Duodenal mucosa (tissue), 2 donors: ENCODE measurements at regions not wholly inside any gene's neighbourhood (a gene's known extent, or its start where the extent isn't known, plus 50 kb on each side); places are given as distances from the start of the nearest gene placed in this dataset.

Experiments
- H3K27ac ChIP-seq: one replicate; pipeline ENCODE4 v1.7.0; 2013; ENCODE audit warnings: low read depth, low read length
- H3K27me3 ChIP-seq, 2 donors: one replicate each; pipeline ENCODE4 v1.7.0; 2013; ENCODE audit warnings: low read length in 2 of 2, control low read depth in 1 of 2; ENCODE audit not compliant: insufficient read depth in 2 of 2, control insufficient read depth in 1 of 2
- H3K36me3 ChIP-seq, 2 donors: one replicate each; pipeline ENCODE4 v1.7.0; 2013; ENCODE audit warnings: low read length in 2 of 2, control low read depth in 1 of 2; ENCODE audit not compliant: insufficient read depth in 2 of 2, control insufficient read depth in 1 of 2
- H3K4me1 ChIP-seq, 2 donors: one replicate each; pipeline ENCODE4 v1.7.0; 2013; ENCODE audit warnings: low read length in 2 of 2, control low read depth in 1 of 2; ENCODE audit not compliant: insufficient read depth in 2 of 2, control insufficient read depth in 1 of 2
- H3K4me3 ChIP-seq, 2 donors: one replicate each; pipeline ENCODE4 v1.7.0; 2013; ENCODE audit warnings: low read length in 2 of 2, low read depth in 1 of 2
- H3K9ac ChIP-seq, 2 donors: one replicate each; pipeline ENCODE4 v1.7.0; 2013; ENCODE audit warnings: low read length in 2 of 2, low read depth in 1 of 2
- H3K9me3 ChIP-seq, 2 donors: one replicate each; pipeline ENCODE4 v1.7.0; 2013; ENCODE audit warnings: low read length in 2 of 2, control low read depth in 1 of 2; ENCODE audit not compliant: control insufficient read depth in 1 of 2

GRCh38 chr15:29466292-29466691 lies 196.7 kb upstream of the NSMCE3 start:
- H3K36me3 ChIP-seq = no peaks in the 10 kb centered on the region
- H3K4me1 ChIP-seq = no peaks in the 10 kb centered on the region
- no peak overlapping the region for H3K9ac ChIP-seq
- no peak overlapping the region for H3K4me3 ChIP-seq
- H3K9me3 ChIP-seq = no peaks in the 10 kb centered on the region
- H3K27ac ChIP-seq = no peak overlapping the region
- H3K27me3 ChIP-seq = no peaks in the 10 kb centered on the region

GRCh38 chr15:29465816-29466215 lies 196.2 kb upstream of the NSMCE3 start:
- H3K36me3 ChIP-seq = no peaks in the 10 kb centered on the region
- no peak overlapping the region for H3K27ac ChIP-seq
- H3K4me1 ChIP-seq = no peaks in the 10 kb centered on the region
- H3K9ac ChIP-seq = no peak overlapping the region
- H3K9me3 ChIP-seq = no peaks in the 10 kb centered on the region
- H3K4me3 ChIP-seq = no peak overlapping the region
- H3K27me3 ChIP-seq = no peaks in the 10 kb centered on the region

GRCh38 chr15:29465196-29465595 lies 195.6 kb upstream of the NSMCE3 start:
- no peaks in the 10 kb centered on the region for H3K36me3 ChIP-seq
- H3K4me1 ChIP-seq = no peaks in the 10 kb centered on the region
- H3K9me3 ChIP-seq = no peaks in the 10 kb centered on the region
- H3K9ac ChIP-seq = no peak overlapping the region
- no peak overlapping the region for H3K4me3 ChIP-seq
- H3K27me3 ChIP-seq = no peaks in the 10 kb centered on the region
- no peak overlapping the region for H3K27ac ChIP-seq

DNA sequence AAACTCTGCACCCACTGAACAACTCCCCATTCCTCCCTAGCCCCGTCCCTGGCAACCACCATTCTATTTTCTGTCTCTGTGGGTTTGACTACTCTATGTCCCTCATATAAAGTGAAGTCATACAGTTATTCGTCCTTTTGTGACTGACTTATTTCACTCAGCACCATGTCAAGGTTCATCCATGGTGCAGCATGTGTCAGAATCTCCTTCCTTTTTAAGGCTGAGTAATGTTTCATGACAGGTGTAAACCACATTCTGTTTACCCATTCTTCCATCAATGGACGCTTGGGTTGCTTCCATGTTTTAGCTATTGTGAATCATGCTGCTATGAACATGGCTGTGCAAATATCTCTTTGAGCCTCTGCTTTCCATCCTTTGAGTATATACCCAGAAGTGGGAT lies 192.3 kb upstream of the NSMCE3 start:
- Histone ChIP-seq H3K4me1 (no peaks in the 10 kb centered on the region), H3K27ac (no peak overlapping the region), H3K36me3 (no peaks in the 10 kb centered on the region), H3K27me3 (no peaks in the 10 kb centered on the region), H3K9ac (no peak overlapping the region), H3K4me3 (no peak overlapping the region), H3K9me3 (no peaks in the 10 kb centered on the region)

DNA sequence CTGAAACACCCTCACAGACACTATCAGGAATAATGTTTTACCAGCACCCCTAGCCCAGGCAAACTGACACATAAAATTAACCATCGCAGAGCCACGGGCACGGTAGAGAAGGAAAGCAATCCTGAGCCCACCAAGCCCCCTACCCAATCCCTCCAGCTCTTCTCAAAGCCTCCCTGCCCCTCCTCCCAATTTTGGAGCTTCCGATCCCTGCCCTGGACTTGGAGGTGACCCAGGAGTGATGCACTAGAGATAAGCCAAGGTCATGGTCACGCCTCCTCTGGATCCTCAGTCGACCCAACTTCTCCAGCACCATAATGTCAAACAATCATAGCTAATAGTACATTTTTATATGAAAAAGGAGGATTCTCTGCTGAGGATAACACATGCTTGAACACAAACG lies 188.7 kb upstream of the NSMCE3 start:
- Histone ChIP-seq H3K27ac (no peak overlapping the region), H3K4me3 (no peak overlapping the region)

DNA sequence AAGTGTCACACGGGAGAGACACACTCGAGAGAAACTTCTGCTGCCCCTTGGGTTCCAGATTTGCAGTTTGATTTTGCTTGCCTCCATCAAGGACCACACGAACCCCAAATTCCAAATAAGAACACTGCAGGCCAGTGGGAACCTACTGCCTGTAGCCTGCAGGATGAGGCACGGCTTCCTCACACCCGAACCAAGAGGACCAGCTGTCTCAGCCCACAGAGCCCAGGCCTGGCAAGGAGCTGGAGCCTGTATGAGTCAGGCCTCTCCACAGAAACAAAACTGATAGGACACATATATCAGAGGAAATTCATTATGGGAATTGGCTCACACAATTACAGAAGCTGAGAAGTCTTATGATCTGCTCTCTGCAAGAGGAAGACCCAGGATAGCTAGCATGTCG lies 188.1 kb upstream of the NSMCE3 start:
- Histone ChIP-seq H3K4me3 (no peak overlapping the region), H3K27me3 (no peaks in the 10 kb centered on the region), H3K4me1 (no peaks in the 10 kb centered on the region), H3K9ac (no peak overlapping the region), H3K9me3 (no peaks in the 10 kb centered on the region), H3K36me3 (no peaks in the 10 kb centered on the region), H3K27ac (no peak overlapping the region)

More for the DNA sequence above, 188.7 kb upstream of the NSMCE3 start:
- Histone ChIP-seq H3K27me3 (no peaks in the 10 kb centered on the region), H3K4me1 (no peaks in the 10 kb centered on the region), H3K9me3 (no peaks in the 10 kb centered on the region), H3K36me3 (no peaks in the 10 kb centered on the region), H3K9ac (no peak overlapping the region)

GRCh38 chr15:29456964-29457363 lies 187.3 kb upstream of the NSMCE3 start:
- H3K4me3 ChIP-seq = no peak overlapping the region
- H3K9me3 ChIP-seq = no peaks in the 10 kb centered on the region
- no peak overlapping the region for H3K9ac ChIP-seq
- H3K36me3 ChIP-seq = no peaks in the 10 kb centered on the region
- H3K4me1 ChIP-seq = no peaks in the 10 kb centered on the region
- no peak overlapping the region for H3K27ac ChIP-seq
- no peaks in the 10 kb centered on the region for H3K27me3 ChIP-seq

DNA sequence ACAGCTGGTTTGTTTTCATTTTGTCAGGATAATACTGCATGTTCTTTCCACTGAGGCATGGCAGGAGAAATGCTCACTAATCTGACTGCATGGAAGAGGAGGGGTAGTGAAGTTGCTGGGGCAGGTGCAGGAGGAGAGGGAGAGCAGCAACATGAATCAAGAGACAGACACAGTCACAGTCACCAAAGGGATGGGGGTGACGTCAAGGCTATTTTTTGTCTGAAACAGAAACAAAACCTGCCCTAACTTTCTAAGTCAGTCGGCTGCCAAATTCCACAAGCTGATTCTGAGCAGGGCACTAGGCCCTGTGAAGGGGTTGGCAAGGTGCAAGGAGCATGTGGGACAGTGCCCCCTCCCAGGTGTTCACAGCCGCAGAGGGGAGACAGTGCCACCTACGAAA lies 186.6 kb upstream of the NSMCE3 start:
- H3K9me3 ChIP-seq = no peaks in the 10 kb centered on the region
- no peaks in the 10 kb centered on the region for H3K36me3 ChIP-seq
- no peak overlapping the region for H3K27ac ChIP-seq
- H3K4me1 ChIP-seq = no peaks in the 10 kb centered on the region
- no peak overlapping the region for H3K4me3 ChIP-seq
- no peak overlapping the region for H3K9ac ChIP-seq
- no peaks in the 10 kb centered on the region for H3K27me3 ChIP-seq

GRCh38 chr15:29455530-29455929 lies 185.9 kb upstream of the NSMCE3 start:
- Histone ChIP-seq H3K4me3 (no peak overlapping the region), H3K9me3 (no peaks in the 10 kb centered on the region), H3K27ac (no peak overlapping the region), H3K27me3 (no peaks in the 10 kb centered on the region), H3K36me3 (no peaks in the 10 kb centered on the region), H3K4me1 (no peaks in the 10 kb centered on the region), H3K9ac (no peak overlapping the region)

- no peaks in the 10 kb centered on the region for H3K4me1 ChIP-seq
- no peak overlapping the region for H3K4me3 ChIP-seq
- H3K27ac ChIP-seq = no peak overlapping the region
- H3K36me3 ChIP-seq = no peaks in the 10 kb centered on the region
- H3K27me3 ChIP-seq = no peaks in the 10 kb centered on the region
- H3K9me3 ChIP-seq = no peaks in the 10 kb centered on the region
- no peak overlapping the region for H3K9ac ChIP-seq
Observed at GRCh38 chr15:29455055-29455454, 185.4 kb upstream of the NSMCE3 start.

DNA sequence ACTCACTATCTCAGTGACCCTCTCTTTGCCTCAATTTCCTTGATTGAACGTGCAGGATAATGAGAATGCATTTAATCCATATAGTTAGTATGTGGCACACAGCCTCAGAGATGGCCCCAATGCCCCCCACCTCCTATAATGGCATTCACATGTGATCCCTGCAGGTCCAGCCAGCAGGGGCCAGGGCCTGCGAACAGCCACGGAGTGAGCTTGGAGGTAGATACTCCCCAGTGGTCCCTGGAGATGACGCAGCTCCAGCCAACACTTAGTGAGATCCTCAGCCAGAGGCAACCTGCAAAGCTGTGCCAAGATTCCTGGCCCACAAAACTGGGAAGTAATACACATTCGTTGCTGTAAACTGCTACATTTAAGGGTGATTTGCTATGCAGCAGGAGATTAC lies 184.9 kb upstream of the NSMCE3 start:
- H3K9me3 ChIP-seq = no peaks in the 10 kb centered on the region
- H3K27ac ChIP-seq = no peak overlapping the region
- no peaks in the 10 kb centered on the region for H3K4me1 ChIP-seq
- no peak overlapping the region for H3K9ac ChIP-seq
- H3K36me3 ChIP-seq = no peaks in the 10 kb centered on the region
- H3K4me3 ChIP-seq = no peak overlapping the region
- H3K27me3 ChIP-seq = no peaks in the 10 kb centered on the region
